GM19035 (cell line): ENCODE measurements at regions not wholly inside any gene's neighbourhood (a gene's known extent, or its start where the extent isn't known, plus 50 kb on each side); places are given as distances from the start of the nearest gene placed in this dataset.
"Not testable (repeated sequence)": the region's sequence is repeated elsewhere in the genome, so short reads cannot be mapped to it uniquely, and the experiment has no call there.

ENCODE experiments used
- ATAC-seq: cut with Tn5 transposase; IDR thresholded peaks from one replicate; pipeline ENCODE4 v1.9.1; 2021; ENCODE audit not compliant: unreplicated experiment

DNA sequence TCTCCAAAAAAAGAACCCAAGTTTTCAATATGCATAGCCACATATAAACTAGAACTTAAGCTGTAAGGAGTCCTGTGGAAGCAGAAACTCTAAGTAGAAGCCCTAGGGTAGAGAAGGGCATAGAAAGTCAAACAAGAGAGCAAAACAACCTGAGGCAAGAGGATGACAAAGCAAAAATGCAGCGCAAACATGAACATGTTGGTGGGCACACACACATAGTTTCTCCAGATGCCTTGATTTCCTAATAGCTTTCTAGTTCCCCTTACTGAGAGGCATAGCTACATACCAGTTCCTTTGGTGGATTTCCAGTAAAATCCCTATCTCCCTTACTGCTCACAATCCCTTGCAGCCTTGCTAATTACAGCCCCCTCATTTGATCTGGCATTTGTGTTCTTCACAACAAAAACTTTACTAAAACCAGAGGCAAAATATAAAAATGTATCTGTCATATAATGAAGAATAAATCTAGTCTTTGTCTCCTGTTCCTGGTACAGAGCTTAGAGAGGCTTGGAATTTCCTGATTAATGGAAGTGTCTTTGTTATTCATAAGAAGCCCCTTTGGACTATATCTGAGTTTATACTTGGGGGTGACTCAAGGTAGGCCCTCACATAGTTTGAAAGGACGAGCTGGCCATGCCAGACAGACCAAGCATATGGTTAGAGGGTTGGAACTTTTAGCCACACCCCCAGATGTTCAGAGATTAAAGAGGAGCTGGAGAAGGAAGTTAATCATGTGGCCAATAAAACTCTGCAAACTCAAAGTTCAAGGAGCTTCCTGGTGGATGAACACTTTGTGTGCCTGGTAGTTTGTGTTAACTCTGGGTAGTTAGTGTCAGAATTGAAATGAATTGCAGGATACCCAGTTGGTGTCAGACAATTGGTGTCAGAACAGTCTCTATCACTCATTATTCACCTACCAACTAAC is 52.7 kb upstream of the ZCCHC13 start:
- no peak for ATAC-seq

DNA sequence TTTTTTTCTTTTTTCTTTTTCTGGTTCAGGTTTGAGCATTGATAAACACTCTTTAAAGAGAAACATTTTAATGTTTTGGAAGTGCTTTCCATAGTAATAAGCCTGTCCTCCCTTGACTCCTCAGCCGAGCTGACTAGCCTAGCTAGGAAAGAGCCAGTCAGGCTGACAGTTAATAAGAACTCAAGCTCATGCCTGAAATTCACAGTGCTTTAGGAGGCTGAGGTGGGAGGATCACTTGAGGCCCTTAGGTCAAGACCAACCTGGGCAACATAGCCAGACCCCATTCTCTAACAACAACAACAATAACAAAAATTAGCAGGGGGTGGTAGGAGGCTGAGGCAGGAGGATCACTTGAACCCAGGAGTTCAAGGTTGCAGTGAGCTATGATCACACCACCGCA is 53.4 kb upstream of the ZCCHC13 start:
- no peak for ATAC-seq

DNA sequence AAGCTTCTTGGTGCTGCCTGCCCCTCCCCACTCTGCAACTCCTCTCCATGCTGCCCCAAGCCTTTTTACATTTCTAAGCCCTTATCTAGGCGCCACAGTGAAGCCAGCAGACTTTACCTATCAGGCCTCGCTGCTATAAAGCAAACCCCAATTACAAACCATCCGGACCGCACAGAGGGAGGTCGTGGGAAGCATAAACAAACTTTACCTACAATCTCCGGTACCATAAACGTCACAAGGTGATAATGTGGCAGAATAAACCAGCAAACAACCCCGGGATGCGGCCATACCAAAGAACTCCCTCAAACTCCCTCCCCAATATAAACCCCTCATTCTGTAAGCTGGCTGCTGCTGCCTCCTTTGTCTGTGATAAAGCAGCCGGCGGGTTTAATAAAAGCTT is 54.0 kb upstream of the ZCCHC13 start:
- no peak for ATAC-seq

DNA sequence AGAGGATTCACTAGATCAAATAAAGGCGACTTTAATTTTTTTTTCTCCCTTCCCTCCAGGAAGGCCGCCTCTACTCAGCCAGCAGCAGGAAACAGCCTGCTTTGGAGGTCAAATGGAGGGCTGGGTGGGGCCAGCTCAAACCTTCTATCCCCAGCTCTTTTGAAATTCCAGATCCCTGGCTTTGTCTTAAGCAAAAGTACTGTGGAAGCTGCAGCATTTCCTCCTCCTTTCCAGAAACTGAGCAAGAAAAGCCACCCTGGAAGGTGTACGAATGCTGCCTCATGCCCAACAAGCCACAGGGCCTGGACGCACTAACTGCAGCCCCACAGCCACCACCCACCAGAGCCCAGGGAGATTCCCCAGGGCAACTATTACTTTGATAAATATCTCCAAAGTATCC is 55.1 kb upstream of the ZCCHC13 start:
- ATAC-seq, result no peak

DNA sequence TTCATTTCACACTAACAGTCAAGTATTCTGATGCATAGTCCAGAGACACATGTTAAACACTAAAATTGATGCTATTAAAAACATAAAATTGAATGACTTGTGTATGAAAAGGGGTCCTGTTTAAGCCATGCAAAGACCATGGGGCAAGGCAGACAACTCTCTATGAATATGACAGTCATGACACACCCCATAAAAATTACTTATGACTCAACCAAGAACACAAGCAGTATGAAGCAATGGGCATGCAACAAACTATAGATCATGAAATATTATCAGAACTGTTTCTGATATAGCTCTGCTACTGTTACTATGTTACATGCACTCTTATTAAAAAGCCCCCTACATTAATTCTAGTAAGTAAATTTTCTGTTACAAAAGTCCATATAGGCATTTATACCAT is 57.5 kb upstream of the ZCCHC13 start:
- ATAC-seq, result no peak

DNA sequence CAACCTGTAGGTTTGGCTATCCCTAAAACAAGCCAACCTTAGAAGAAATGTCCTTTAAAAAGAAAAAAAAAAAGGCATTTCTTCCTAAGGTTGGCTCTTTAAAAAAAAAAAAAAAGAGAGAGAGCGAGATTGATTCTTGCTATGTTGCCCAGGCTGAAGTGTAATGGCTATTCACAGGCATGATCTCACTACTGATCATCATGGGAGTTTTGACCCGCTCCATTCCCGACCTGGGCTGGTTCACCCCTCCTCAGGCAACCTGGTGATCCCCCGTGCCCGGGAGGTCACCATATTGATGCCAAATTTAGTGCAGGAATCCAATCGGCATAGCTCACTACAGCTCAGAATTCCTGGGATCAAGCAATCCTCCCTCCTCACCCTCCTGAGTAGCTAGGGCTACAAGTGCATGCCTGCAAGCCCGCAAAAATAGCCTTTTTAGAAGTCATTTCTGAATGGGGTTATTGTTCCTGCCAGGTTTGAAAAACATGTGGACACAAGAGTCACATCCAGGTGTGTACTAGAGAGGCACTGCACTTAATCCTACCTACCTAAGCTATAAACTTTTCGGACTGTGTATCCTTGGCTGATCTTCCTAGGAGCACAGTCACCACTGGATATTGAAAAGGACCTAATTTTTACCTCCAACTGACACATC is 61.4 kb upstream of the ZCCHC13 start:
- no peak for ATAC-seq

DNA sequence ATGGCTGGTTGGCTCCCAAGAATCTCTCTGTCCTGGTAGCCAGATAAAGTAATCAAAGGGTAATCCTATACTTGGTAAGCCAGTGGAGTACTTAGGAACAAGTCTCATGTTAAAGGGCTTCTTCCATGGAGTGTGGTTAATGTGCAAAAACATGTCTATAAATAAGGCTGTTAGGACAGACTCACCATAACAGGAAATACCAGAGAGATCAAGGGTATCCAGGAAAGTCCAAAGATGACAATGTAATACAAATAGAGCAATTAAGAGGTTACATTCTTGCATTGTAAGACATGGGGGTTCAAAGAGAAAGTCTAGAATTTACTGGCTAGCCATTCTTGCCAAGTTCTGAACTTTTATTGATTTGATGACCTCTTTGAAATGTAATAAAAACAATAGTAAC is 61.9 kb upstream of the ZCCHC13 start:
- no peak for ATAC-seq

DNA sequence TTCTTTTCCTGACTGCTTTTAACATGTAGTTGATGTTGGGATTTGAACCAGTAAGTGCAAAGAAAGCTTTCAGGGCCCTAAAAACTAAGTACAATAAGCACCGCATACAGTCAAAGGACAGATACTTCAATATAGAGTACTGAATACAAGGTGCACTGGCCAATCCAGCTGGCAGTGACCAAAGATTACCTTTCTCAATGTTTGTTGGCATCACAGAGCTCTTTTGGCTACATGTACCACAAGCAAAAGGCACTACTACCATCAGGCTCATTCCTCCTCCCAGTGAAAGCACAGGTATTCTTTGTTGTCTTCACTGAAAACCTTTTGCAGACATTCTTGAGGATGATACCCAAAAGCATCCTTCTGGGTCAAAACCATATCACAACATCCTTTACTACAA is 65.2 kb upstream of the ZCCHC13 start:
- ATAC-seq, result no peak

DNA sequence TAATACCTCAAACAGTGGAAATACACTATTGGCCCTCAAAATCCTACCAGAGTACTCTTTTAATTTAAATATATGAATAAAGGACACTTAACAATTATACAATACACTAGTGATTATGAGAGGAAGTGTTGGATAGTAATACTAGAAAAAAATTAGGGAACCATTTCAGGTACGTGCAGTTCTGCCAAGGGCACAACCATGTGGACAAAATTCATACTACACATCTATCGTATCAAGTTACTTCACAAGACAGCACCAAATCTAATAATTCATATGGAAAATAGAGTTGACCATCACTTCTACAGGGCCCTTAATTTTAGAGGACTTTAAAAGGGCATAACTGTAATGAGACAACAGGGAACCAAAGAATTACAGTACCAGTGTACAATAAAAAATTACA is 69.2 kb upstream of the ZCCHC13 start:
- ATAC-seq, result no peak

DNA sequence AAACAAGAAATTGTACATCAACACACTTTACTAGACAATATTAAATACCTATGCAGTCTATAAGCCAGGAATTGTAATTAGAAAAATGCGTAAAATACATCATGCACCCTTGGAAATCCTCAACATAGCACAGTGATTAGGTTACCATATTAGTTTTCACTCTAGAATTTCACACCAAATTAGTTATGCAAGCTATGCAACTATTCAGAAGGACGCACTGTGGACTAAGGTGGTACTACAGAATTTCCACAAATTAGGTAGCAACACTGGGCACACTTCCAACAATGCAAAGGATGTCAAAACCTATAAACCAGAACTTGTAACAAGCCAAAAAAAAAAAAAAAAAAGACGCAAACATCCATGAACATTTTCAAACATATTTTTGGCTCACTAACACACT is 71.1 kb upstream of the ZCCHC13 start:
- ATAC-seq, result no peak

DNA sequence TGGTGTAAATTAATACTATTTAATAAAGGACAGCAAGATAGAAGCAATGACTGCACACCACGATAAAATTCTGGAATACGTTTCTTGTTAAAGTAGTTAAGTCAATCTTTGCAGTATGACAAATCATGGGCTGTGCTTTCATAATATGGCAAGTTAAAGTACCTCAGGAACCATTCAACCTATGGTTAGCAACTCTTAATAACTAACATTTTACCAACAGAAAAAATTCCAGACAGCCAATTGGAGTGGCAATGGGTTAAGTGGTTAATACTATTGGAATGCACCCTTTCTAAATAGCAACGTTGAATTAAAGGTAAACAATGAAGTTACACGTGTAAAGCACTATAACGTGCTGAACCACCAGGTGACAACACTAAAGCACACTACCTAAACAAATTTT is 72.4 kb upstream of the ZCCHC13 start:
- ATAC-seq, result no peak

DNA sequence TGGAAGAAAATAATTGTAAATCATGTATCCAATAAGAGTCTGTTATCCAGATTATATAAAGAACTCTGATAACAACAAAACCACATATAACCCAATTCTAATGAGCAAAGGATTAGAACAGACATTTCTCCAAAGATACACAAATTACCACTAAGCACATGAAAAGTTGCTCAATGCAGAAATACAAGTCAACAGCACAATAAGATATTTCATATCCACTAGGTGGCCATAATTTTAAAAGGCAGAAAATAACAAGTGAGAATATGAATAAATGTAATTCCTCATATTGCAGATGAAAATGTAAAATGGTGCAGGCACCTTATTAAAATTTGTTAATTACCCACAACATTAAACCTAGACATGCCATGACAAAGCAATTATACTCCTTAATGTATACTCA is 73.9 kb upstream of the ZCCHC13 start:
- ATAC-seq, result no peak

DNA sequence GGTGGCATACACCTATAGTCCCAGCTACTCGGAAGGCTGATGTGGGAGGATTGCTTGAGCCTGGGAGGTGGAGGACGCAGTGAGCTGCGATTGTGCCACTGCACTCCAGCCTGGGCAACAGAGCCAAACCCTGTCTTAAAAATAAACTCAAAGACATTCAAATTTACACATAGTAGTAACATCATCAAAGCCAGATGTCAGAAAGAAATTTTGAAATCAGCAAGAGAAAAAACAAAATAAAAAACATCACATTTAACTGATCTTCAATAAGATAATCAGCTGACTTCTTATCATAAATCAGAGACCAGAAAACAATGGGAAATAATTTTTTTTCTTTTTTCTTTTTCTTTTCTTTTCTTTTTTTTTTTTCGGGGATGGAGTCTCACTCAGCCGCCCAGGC is 78.9 kb upstream of the ZCCHC13 start:
- no peak for ATAC-seq

DNA sequence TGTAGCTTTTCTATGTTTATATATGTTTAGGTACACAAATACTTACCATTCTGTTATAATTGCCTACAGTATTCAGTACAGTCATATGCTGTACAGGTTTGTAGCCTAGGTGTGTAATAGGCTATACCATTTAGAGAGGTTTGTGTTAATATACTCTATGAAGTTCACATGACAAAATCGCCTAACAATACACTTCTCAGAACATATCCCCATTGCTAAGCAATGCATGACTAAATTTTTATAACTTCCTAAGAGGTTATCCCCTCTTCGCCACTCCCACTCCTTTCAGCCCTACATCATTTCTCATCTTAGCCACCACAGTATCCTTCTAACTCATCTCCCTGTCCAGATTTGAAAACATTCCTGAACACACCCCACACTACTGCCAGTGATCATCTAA is 83.7 kb upstream of the ZCCHC13 start:
- ATAC-seq, result no peak

DNA sequence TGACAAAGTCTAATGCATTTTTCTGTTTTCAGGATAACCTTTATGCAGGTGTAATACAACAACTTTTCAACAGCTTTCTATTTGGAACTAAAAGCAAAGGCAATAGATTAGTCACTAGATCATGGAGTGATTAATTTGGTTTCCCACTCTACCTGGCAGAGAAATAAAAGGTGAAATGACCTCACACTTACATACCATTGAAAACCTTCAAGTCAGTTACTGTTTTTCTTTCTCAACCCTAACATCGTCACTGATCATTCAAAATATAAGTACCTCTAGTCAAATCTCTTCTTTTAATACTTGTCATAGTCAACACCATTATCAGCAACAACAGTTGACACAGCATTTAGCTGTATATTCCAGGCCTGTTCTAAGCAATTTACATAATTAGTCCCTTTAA is 85.1 kb upstream of the ZCCHC13 start:
- no peak for ATAC-seq

DNA sequence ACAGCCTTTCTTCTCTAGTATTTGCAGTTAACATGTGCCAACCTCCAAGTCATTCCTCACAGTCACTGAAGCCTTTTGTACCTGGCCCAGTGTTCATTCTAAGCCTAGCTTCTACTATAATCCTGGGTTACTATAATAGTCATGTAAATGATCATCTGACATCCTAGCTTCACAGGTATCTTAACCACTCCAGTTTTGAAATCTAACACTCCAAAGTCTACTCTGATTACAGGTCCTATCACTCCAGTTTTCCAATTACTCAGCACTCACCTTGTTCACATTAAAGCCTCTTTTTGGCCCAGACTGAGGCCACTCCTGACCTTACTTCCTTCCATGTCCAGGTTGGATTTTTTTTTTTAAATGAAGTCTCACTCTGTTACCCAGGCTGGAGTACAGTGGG is 87.6 kb upstream of the ZCCHC13 start:
- ATAC-seq, result no peak

DNA sequence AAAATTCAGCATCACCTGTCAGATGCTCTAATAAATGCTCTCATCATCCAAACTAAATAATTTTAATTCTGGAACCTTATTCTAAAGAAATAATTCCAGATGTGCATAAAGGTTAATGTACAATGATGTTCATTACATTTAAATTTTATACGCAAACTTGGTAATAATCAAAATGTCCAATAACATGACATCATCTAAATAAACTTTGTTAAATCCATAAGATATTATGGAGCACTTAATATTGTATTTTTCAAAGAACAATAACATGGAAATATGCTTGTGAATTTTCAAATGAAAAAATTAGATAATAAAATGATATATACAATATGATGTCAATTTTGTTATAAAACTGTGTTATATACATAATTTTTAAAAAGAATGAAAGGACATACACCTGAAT is 92.1 kb upstream of the ZCCHC13 start:
- no peak for ATAC-seq

DNA sequence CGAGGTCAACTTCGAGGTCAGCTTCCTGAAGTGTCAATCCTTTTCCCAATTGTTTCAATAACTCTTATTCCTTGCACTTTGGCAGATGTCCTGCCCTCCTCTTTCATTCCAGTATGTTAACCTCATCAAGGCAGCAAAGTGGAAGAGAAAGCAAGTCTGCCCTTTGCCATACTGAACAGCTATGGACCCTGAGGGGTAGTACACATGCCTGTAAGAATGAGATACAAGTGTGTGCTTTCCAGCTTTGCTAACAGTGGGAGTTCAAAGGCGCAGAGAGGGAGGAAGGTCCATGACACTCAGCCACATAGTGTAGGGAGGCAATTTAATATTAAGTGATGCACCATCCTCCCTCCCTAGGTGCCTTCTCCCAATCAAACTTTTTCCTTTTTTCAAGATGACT is 96.4 kb upstream of the ZCCHC13 start:
- no peak for ATAC-seq

DNA sequence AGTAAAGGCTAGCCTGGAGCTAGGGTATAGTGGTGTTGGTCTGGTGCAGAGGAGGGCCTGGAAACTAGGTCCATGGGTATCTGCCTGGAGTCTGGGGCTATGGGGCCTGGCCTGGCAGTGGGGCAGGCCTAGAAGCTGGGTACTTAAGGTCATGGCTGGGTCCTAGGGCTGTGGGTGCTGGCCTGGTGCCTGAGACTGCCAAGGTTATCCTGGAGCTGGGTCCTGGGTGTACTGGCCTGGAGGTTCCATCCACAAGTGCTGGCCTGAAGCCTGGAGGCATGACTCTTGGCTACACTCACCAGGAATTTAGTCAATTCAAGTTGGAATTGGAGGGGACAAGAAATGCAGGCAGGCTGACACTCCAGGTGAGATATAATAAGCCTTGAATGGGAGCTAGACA is 108.4 kb upstream of the ZCCHC13 start:
- ATAC-seq, result no peak

DNA sequence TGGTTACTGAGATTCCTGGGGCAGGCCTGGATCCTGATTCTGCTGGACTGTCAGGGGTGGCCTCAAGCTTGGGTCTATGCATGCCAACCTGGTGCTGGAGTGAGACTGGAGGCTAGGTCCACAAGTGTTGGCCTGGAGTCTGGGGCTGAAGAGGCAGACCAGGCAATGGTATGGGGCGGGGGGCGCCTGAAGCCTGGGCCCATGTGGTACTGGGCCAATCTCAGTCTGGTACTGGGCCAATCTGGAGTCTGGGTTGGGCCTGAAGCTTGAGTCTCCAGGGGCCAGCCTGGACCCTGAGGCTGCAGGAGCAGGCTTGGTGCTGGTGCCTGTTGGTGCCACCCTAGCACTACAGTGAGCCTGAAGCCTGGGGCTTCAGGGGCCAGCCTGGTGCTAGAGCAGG is 108.9 kb upstream of the ZCCHC13 start:
- no peak for ATAC-seq

DNA sequence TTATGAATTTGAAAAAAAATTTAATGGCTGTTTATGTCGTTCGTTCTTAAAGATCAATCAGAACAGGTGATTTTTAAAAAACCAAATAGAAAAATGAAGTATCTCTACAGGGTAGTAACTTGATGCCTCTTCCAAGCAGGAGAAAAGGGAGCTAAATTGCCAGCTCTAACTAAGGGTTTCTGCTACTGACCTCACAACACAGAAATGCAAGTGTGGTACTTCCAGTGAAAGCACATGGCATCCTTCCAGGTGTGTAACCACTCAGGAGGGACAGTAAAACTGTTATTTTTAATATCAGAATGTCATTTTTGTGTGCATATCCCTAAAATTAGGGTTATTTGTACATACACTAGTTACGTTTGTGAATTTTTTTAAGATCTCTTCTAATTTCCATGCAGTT is 116.8 kb upstream of the ZCCHC13 start:
- ATAC-seq, result no peak

DNA sequence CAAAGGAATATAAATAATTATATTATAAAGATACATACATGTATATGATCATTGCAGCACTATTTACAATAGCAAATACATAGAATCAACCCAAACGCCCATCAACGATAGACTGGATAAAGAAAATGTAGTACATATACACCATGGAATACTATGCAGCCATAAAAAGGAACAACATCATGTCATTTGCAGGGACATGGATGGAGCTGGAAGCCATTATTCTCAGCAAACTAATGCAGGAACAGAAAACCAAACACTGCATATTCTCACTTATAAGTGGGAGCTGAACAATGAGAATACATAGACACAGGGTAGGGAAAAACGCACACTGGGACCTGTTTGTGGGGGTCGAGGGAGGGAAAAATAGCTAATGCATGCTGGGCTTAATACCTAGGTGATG is 120.9 kb upstream of the ZCCHC13 start:
- not testable (repeated sequence) for ATAC-seq

DNA sequence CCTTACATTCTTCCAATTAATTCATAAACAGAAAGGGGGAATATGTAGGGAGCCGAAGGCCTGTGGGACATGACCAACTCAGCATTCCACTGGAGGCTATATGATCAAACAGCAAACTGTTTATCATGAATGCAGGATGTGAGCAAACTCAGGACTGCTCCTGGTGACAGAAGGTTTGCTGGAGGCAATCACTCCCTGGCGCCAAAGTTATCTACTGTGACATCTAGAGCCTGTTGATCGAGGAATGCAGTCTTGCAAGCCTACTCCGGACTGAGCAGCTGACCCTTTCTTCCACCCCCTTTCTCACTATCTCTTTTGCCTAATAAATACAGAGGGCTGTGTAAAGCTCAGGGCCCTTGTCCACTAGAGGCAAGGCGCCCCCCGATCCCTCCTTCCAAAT is 122.0 kb upstream of the ZCCHC13 start:
- ATAC-seq, result not testable (repeated sequence)
